Chondrocyte (in vitro differentiated cells): ENCODE measurements at regions not wholly inside any gene's neighbourhood (a gene's known extent, or its start where the extent isn't known, plus 50 kb on each side); places are given as distances from the start of the nearest gene placed in this dataset.

Experiments used
- DNase-seq: peaks from one replicate; pipeline ENCODE4 v3.0.0; 2021; ENCODE audit warnings: mixed read lengths, low spot score
- H3K27ac Mint-ChIP-seq: one replicate; pipeline ENCODE4 v1.8.0; 2021; ENCODE audit warnings: mild to moderate bottlenecking, moderate library complexity, mixed read lengths; ENCODE audit not compliant: unreplicated experiment
- H3K27me3 Mint-ChIP-seq: 2 replicates; pipeline ENCODE4 v1.8.0; 2021; ENCODE audit warnings: low read depth, mixed read lengths
- H3K36me3 Mint-ChIP-seq: 2 replicates; pipeline ENCODE4 v1.8.0; 2021; ENCODE audit warnings: low read depth, mixed read lengths
- H3K4me1 Mint-ChIP-seq: 2 replicates; pipeline ENCODE4 v1.8.0; 2021; ENCODE audit warnings: low read depth, mild to moderate bottlenecking, mixed read lengths
- H3K4me3 Mint-ChIP-seq: one replicate; pipeline ENCODE4 v1.8.0; 2021; ENCODE audit warnings: mild to moderate bottlenecking, moderate library complexity, mixed read lengths; ENCODE audit not compliant: unreplicated experiment
- H3K9me3 Mint-ChIP-seq: 2 replicates; pipeline ENCODE4 v1.8.0; 2021; ENCODE audit warnings: low read depth, mixed read lengths
- CTCF ChIP-seq: fragments of 200-600 bp; sonication (generic); IDR thresholded peaks from 2 replicates; pipeline ENCODE4 v1.5.0; 2021; ENCODE audit warnings: antibody characterized with exemption, mild to moderate bottlenecking, moderate library complexity

- H3K4me1 Mint-ChIP-seq = peaks cover 11% of the 10 kb centered on the region
- no peaks in the 10 kb centered on the region for H3K36me3 Mint-ChIP-seq
- no peak for TF ChIP-seq CTCF
- no peak overlapping the region for H3K4me3 Mint-ChIP-seq
- H3K9me3 Mint-ChIP-seq = peaks cover 6% of the 10 kb centered on the region
- DNase-seq = peak; percentile 55
- H3K27ac Mint-ChIP-seq = no peak overlapping the region
- peaks cover 18% of the 10 kb centered on the region for H3K27me3 Mint-ChIP-seq
Observed at GRCh38 chr6:170096803-170097504, 193.9 kb downstream of the DLL1 start.

- TF ChIP-seq CTCF = no peak
- Mint-ChIP-seq H3K4me1 (peaks cover 11% of the 10 kb centered on the region), H3K4me3 (no peak overlapping the region)
Observed at GRCh38 chr6:170096191-170096802, 194.6 kb downstream of the DLL1 start.

GRCh38 chr6:170095273-170095981 is 195.5 kb downstream of the DLL1 start:
- H3K27me3 Mint-ChIP-seq = peaks cover 24% of the 10 kb centered on the region
- no peaks in the 10 kb centered on the region for H3K36me3 Mint-ChIP-seq
- no peak overlapping the region for H3K4me3 Mint-ChIP-seq
- TF ChIP-seq CTCF = no peak
- peak; percentile 73 for DNase-seq
- peaks cover 1% of the 10 kb centered on the region for H3K9me3 Mint-ChIP-seq
- no peak overlapping the region for H3K27ac Mint-ChIP-seq
- peaks cover 11% of the 10 kb centered on the region for H3K4me1 Mint-ChIP-seq

More at GRCh38 chr6:170096191-170096802, 194.6 kb downstream of the DLL1 start:
- peaks cover 6% of the 10 kb centered on the region for H3K9me3 Mint-ChIP-seq
- H3K36me3 Mint-ChIP-seq = no peaks in the 10 kb centered on the region
- H3K27ac Mint-ChIP-seq = no peak overlapping the region
- peaks cover 18% of the 10 kb centered on the region for H3K27me3 Mint-ChIP-seq
- DNase-seq = peak; percentile 64

GRCh38 chr6:170094686-170095272 is 196.1 kb downstream of the DLL1 start:
- H3K27me3 Mint-ChIP-seq = peaks cover 25% of the 10 kb centered on the region

More at GRCh38 chr6:170094686-170095272, 196.1 kb downstream of the DLL1 start:
- H3K27ac Mint-ChIP-seq = no peak overlapping the region
- H3K36me3 Mint-ChIP-seq = no peaks in the 10 kb centered on the region
- no peaks in the 10 kb centered on the region for H3K9me3 Mint-ChIP-seq
- peak; percentile 50 for DNase-seq
- no peak for TF ChIP-seq CTCF
- H3K4me1 Mint-ChIP-seq = peaks cover 11% of the 10 kb centered on the region
- H3K4me3 Mint-ChIP-seq = no peak overlapping the region
